NCI-H2081 (cell line): ENCODE measurements at regions not wholly inside any gene's neighbourhood (a gene's known extent, or its start where the extent isn't known, plus 50 kb on each side); places are given as distances from the start of the nearest gene placed in this dataset.

Experiments
- DNase-seq, 2 experiments: peaks; one replicate each; lab custom pipeline; 2025; lab: John Stamatoyannopoulos, UW

DNA sequence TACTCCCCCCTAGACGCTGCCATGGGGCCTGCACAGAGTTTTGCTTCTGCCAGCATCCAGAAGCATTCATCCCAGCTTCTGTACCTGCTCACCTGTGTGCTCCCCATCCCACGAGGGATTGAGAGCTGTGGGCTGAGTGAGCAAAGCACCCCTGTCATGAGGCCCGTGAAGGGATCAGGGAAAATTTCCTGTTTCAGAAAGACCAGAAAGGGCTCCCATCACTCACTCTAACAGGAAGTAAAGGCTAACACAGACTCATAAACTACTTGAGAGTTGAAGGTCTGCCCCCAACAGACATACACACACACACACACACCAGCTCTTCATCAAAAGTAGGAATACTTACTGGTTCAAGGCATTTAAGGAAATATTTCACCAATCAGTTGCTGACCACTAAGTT lies 256.5 kb upstream of the NT5E start:
- DNase-seq: no peak

- DNase-seq: no peak
These were observed 257.3 kb upstream of the NT5E start for GRCh38 chr6:85192596-85192995.

GRCh38 chr6:85192186-85192585 lies 257.7 kb upstream of the NT5E start:
- DNase-seq: no peak

DNA sequence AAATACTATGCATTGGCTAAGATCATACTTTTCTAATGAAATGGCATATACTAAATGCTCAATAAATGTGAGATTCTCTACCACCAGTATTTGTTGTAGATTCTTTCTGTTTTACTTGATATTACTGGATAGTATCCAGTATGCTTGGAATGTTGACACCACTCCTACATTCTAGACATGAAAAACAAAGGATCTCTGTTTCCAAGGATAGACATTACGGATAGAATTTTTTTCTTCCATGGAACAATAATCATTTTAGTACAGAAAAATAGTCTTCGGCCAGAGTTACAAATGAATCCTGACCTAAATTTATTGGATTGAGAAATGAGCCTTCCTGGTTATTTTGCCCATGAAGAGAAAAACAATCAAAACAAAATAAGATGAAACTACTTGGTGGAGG lies 258.2 kb upstream of the NT5E start:
- DNase-seq: no peak

GRCh38 chr6:85186546-85187175 lies 263.2 kb upstream of the NT5E start:
- DNase-seq: no peak

GRCh38 chr6:85185977-85186376 lies 263.9 kb upstream of the NT5E start:
- DNase-seq: no peak

DNA sequence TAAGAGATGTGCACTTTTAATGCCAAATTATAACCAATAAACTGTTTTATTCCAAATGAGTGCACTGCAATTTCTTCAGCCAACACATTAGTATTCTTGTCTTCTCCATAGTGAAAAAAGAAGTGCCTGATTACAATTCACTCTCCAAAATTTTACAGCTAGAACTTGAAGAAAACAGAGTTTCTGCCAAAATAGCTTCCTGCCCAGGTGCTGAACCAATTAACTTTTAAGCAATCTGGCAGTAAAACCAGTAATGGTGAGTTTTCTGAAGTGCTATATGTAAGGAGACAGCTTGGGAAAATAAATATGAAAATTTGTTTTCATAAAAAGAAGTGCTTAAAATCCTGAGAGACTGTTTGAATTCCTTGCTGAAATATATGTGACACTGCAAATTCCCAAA lies 266.0 kb upstream of the NT5E start:
- DNase-seq: no peak

DNA sequence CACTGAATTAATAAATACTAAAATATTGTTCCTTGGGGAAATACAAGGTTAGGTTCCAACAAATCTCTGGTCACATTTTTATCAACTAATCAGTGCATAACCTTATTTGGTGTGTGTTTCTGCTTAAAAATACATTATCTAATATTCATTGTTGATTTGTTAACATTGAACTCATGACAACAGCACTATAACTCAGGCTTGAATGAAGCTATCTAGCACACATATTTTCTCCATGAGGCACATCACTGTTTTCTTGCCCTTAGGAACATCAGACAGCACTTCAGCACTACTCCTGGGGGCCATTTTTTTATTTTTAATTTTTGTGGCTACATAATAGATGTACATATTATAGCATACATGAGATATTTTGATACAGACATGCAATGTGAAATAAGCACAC lies 277.2 kb upstream of the NT5E start:
- DNase-seq: no peak

GRCh38 chr6:85172161-85172560 lies 277.7 kb upstream of the NT5E start:
- no peak for DNase-seq

DNA sequence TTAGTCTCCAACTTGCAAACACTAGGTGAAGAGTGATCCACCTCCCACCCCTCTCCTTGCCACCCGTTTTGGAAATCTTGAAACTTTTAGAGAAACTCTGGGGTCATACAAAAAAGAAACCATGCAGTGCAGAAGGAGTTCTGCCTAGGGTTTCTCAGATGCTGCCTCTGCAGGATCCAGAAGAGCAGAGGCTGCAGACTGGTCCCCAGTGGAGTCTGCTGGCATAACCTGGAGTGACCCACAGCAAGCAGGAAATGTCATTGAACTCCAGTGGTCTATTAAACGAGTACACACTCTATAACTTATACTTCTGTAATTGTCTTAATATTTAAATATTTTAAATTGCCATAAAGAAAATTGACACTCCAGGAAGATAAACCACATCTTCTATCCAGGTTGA lies 280.7 kb upstream of the NT5E start:
- no peak for DNase-seq

DNA sequence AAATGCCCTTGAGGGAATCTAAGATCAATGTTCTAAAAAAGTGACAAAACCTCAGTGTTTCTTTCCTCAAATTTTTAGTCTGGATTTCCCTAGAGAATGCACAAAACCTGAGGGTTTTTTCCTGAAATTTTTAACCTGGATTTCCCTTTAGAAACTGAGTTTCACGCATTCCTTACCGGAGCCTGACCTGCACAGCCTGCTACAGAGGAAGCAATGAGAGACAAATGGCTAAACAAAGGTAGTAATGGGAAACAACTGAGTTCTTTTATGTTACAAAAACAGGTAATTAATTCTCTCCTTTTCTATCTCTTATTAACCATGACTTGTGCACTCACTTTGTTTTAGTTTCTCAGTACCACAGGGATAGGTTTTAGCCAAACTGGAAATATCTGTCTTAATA lies 281.7 kb upstream of the NT5E start:
- no peak for DNase-seq

DNA sequence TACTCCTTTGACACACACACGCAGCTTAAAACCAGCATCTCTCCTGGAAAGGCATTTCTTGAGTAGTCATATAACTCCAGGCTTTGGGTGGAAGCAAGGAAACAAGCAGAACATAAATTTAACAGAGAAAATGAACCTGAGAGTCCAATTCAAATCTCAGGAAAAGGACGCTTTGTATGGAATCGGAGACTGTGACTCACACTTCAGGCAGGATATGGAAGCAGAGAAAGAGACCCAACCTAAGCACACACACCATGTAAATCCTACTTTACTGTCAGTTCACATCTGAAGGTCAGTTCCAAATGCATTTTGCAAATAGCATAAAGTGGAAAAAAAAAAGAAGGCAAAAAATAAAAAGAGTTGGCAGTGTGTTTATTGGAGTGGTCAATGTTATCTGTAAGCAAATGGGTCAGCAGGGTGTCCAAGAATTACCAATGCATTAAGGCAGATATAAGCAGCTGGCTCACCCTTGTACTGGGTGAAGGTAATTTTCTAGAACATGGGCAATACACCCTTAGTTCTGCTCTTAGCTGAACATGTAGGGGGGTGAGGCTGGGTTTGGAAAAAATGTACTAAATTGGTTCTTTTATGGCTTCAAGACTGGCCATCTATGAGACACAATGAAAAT lies 283.7 kb upstream of the NT5E start:
- no peak for DNase-seq

DNA sequence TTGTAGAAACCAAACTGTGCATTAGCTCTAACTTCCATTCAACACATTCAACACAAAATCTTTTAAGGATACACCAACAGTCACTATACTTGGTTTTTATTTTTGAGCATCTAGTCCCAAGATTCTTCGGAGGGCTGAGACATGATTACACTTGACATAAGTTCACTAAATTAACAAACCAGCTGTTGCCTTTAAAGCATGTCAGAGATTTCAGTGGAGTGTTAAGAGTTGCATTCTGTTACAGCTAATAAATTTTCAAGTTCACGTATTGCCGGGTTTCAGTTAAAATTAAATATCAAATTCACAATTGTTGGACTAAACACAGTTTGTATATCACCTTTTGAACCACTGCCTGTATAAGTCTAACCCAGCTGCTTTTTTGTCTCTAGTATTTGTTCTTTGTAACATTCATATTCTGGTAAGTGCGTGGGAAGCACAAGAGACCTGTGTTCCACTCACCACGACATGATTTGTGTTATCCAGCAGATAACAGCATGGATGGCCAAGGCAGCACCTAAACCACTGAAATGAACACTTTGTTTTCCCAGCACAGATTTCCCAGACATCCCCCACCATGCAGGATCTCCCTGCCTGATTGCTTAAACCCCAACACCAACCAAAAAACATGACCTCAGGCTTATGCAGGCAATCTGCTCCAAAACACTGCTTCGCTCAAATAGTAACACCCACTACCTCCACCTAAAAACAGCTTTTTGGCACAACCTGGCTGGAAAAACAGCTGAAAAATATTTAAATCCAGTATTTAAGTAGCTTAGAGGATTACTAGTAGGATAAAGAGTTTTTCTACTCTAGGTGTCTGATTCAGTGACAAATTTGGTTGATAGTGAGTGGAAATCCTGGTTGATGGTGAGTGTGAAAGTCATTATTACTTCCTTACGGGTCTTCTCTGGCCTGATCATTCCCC lies 286.5 kb upstream of the NT5E start:
- DNase-seq: no peak

- no peak for DNase-seq
These were observed 292.6 kb upstream of the NT5E start for GRCh38 chr6:85157311-85157710.

DNA sequence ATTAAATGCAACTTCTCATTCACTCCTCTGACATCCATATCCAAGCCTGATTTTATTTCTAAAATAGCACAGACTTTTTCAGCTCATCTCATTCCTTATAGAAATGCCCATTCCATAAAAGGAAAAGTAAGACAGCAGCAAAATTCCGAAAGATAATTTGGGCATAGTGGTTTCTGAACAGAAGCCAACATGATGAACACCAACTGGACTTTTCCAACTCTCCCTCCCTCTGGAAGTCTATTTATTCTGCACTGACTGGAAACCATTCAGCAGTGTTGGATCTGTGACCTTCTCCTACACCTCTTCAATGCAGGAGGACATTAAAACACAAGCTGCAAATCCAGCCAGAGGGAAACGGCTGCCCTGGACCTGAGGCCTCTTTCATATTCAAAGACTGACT lies 306.2 kb upstream of the NT5E start:
- no peak for DNase-seq

DNA sequence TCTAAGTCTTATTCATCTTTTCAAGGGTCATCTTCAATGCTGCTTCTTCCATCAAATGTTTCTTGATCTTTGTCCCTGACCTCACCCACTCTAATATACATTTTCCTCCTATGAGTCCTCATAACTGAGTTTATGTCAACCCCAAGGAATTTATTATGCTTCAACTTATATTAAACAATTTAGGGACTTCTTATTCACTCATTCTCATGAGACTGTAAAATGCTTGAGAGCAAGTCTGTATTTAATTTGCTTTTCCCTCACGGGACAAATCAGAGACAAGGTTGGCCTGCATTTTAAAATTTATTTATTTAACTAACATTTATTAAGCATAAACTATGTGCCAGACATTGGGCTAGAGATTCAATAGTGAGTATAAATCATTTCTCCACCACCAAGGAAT lies 312.0 kb upstream of the NT5E start:
- DNase-seq: no peak

DNA sequence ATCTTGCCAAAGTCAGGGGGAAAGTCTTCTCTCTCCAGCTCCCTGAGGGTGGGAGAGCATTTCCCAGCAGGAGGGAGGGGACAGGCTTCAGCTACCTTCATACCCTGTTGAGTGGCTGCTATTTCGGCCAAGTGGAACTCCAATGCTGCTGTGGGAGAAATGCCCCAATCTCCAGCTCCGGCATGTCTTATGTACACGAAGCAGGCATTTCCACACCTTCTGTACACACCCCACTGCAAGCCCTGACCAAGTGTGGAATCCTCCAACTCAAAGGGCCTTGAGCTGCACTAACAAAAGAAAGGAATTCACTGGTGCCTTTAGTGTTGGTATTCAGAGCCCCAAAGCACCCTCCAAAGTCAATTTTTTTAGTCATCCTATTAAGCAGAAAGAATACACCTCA lies 313.6 kb upstream of the NT5E start:
- DNase-seq: no peak

GRCh38 chr6:85135376-85136094 lies 314.3 kb upstream of the NT5E start:
- DNase-seq: no peak

GRCh38 chr6:85134172-85134571 lies 315.7 kb upstream of the NT5E start:
- DNase-seq: no peak

GRCh38 chr6:85132091-85132490 lies 317.8 kb upstream of the NT5E start:
- no peak for DNase-seq

- DNase-seq: no peak
These were observed 319.1 kb upstream of the NT5E start for GRCh38 chr6:85130743-85131142.

DNA sequence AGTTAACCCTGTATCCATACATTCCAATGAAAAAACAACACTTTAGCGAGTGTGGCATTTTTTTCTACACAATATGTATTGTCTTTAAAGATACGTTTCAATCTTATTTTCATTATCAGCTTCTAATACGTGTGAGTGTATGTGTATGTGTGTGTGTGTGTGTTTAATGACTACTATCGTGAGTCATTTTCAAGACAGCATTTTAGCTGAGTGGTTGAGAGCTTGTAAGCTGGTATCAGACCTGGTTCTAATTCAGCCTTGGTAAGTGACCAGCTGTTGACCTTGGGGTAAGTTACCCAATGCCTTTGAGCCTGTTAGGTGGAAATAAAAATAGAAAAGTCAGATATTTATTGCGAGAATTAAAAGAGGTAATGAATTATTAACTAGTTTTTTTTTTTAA lies 320.0 kb upstream of the NT5E start:
- no peak for DNase-seq

DNA sequence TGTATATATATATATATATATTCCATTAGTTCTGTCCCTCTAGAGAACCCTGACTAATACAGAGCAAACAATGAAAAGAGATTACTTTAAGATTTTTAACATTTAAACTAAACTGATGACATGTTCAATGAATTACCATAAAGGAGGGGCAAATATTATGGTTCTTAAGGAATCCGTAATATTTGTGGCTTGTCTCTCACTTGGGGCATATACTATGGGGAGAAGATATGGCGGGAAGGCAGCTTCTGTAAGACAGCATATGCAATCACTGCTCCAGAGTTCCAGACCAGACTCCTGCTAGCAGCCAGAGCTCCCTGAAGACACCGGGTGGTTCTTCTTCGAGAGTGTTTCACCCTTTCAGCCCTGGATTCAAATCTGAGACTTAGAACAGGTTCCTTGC lies 321.1 kb upstream of the NT5E start:
- DNase-seq: no peak
